DOHH2 (cell line): ENCODE measurements at regions not wholly inside any gene's neighbourhood (a gene's known extent, or its start where the extent isn't known, plus 50 kb on each side); places are given as distances from the start of the nearest gene placed in this dataset.

Experiments used
- CTCF ChIP-seq: fragments of 200-600 bp; sonication (generic); IDR thresholded peaks from one replicate; pipeline ENCODE4 v1.5.1; 2014; ENCODE audit warnings: antibody characterized with exemption, mild to moderate bottlenecking, low read depth, low read length; ENCODE audit not compliant: poor library complexity, severe bottlenecking
- EZH2phosphoT487 ChIP-seq: fragments of 200-600 bp; sonication (generic); IDR thresholded peaks from 2 replicates; pipeline ENCODE4 v1.6.1; 2017; ENCODE audit warnings: borderline replicate concordance, mild to moderate bottlenecking, antibody characterized with exemption, low read length, moderate library complexity, mixed read lengths

- TF ChIP-seq CTCF (no peak), EZH2phosphoT487 (no peak)
Observed at GRCh38 chr13:33392794-33393405, 107.3 kb upstream of the STARD13 start.
